Activated CD4-positive, alpha-beta memory T cell treated with anti-CD3 and anti-CD28 coated beads, Interleukin-2, amount 10 ng/mL, durations not matched to agents 7 days and 5 days (primary cell): ENCODE measurements at regions not wholly inside any gene's neighbourhood (a gene's known extent, or its start where the extent isn't known, plus 50 kb on each side); places are given as distances from the start of the nearest gene placed in this dataset.

Source experiments
- CTCF ChIA-PET: fragments of 350-600 bp; sonication (Branson Sonifier 250); formaldehyde crosslinking; loops from one replicate; lab custom pipeline; 2021; ENCODE audit warnings: antibody characterized with exemption, inconsistent platforms; lab: Charles Lee
- POLR2A ChIA-PET: fragments of 350-600 bp; sonication (Branson Sonifier 250); formaldehyde crosslinking; loops from one replicate; lab custom pipeline; 2021; ENCODE audit warnings: antibody characterized with exemption; lab: Charles Lee
- DNase-seq: peaks from one replicate; pipeline ENCODE4 v3.0.0-alpha.2; 2020
- H3K27ac Mint-ChIP-seq: one replicate; pipeline ENCODE4 v1.8.0; 2021; ENCODE audit warnings: mild to moderate bottlenecking, mixed read lengths
- H3K27me3 Mint-ChIP-seq: one replicate; pipeline ENCODE4 v1.8.0; 2021; ENCODE audit warnings: mixed read lengths
- H3K36me3 Mint-ChIP-seq: one replicate; pipeline ENCODE4 v1.8.0; 2021; ENCODE audit warnings: low read depth, mixed read lengths
- H3K4me1 Mint-ChIP-seq: one replicate; pipeline ENCODE4 v1.8.0; 2021; ENCODE audit warnings: mixed read lengths
- H3K4me3 Mint-ChIP-seq: one replicate; pipeline ENCODE4 v1.8.0; 2021; ENCODE audit warnings: mild to moderate bottlenecking, mixed read lengths
- H3K9me3 Mint-ChIP-seq: one replicate; pipeline ENCODE4 v1.8.0; 2021; ENCODE audit warnings: mixed read lengths

DNA sequence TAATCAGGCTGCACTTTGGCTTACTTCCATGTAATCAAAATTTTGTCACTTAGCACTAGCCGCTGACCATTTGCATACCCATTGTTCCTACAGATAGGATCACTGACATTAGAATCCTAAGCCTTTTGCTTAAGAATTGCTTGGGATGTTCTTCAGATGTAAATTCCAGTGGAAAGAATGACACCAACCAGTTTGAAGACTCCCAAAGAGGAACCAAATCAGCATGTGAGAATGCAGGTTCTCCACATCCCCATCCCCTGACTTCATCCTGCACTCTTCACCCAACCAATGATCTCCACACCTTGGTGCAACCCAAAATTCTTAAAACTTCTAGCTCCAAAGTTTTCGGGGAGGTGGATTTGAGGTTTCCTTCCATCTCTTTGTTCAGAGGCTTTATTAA lies 345.6 kb downstream of the GPAM start:
- DNase-seq: no peak
- Mint-ChIP-seq H3K27me3 (no peaks in the 10 kb centered on the region), H3K9me3 (no peaks in the 10 kb centered on the region), H3K4me1 (no peaks in the 10 kb centered on the region), H3K27ac (no peak overlapping the region), H3K36me3 (no peaks in the 10 kb centered on the region), H3K4me3 (no peak overlapping the region)
- POLR2A ChIA-PET: no interaction called here
- CTCF ChIA-PET: no interaction called here

GRCh38 chr10:111840546-111840945 lies 343.0 kb downstream of the GPAM start:
- POLR2A ChIA-PET: no interaction called here
- Mint-ChIP-seq H3K27ac (no peak overlapping the region), H3K4me1 (no peaks in the 10 kb centered on the region), H3K9me3 (no peaks in the 10 kb centered on the region), H3K4me3 (no peak overlapping the region), H3K27me3 (no peaks in the 10 kb centered on the region), H3K36me3 (no peaks in the 10 kb centered on the region)
- no peak for DNase-seq
- CTCF ChIA-PET: no interaction called here

GRCh38 chr10:111852801-111853200 lies 330.8 kb downstream of the GPAM start:
- peaks cover 6% of the 10 kb centered on the region for H3K9me3 Mint-ChIP-seq
- CTCF ChIA-PET: no interaction called here
- no peaks in the 10 kb centered on the region for H3K27me3 Mint-ChIP-seq
- DNase-seq: no peak
- no peaks in the 10 kb centered on the region for H3K36me3 Mint-ChIP-seq
- H3K27ac Mint-ChIP-seq: no peak overlapping the region
- POLR2A ChIA-PET: no interaction called here
- H3K4me1 Mint-ChIP-seq: no peaks in the 10 kb centered on the region
- no peak overlapping the region for H3K4me3 Mint-ChIP-seq

- H3K9me3 Mint-ChIP-seq: no peaks in the 10 kb centered on the region
- H3K36me3 Mint-ChIP-seq: no peaks in the 10 kb centered on the region
- no peak overlapping the region for H3K4me3 Mint-ChIP-seq
- H3K27me3 Mint-ChIP-seq: no peaks in the 10 kb centered on the region
- H3K27ac Mint-ChIP-seq: no peak overlapping the region
- CTCF ChIA-PET: no interaction called here
- POLR2A ChIA-PET: no interaction called here
- no peaks in the 10 kb centered on the region for H3K4me1 Mint-ChIP-seq
- no peak for DNase-seq
Observed at GRCh38 chr10:111856631-111857030, 326.9 kb downstream of the GPAM start.

- DNase-seq: no peak
- peaks cover 5% of the 10 kb centered on the region for H3K9me3 Mint-ChIP-seq
- no peaks in the 10 kb centered on the region for H3K4me1 Mint-ChIP-seq
- ChIA-PET CTCF (no interaction called here), POLR2A (no interaction called here)
- H3K27me3 Mint-ChIP-seq: no peaks in the 10 kb centered on the region
- H3K27ac Mint-ChIP-seq: no peak overlapping the region
- H3K36me3 Mint-ChIP-seq: no peaks in the 10 kb centered on the region
- no peak overlapping the region for H3K4me3 Mint-ChIP-seq
Observed at GRCh38 chr10:111865550-111865949, 318.0 kb downstream of the GPAM start.

DNA sequence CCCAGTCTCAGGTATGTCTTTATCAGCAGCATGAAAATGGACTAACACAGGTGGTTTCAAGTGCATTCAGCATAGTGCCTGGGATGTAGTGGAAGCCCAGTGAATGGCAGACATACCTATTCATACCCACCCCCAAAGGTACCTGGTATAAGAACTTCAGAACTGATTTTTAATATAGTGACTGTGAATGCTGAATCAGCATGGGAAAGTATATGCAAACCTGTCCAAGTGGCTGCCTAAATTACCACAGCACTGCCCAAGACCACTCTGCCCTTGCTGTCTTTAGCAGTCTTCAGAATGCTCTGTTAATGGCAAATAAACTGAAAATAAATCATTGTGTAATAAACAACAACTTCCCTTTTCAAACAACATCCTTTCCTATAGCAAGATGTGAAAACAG lies 312.1 kb downstream of the GPAM start:
- H3K9me3 Mint-ChIP-seq: peaks cover 5% of the 10 kb centered on the region
- CTCF ChIA-PET: no interaction called here
- H3K36me3 Mint-ChIP-seq: no peaks in the 10 kb centered on the region
- H3K4me1 Mint-ChIP-seq: peaks cover 6% of the 10 kb centered on the region
- H3K4me3 Mint-ChIP-seq: no peak overlapping the region
- POLR2A ChIA-PET: no interaction called here
- DNase-seq: no peak
- H3K27me3 Mint-ChIP-seq: no peaks in the 10 kb centered on the region
- H3K27ac Mint-ChIP-seq: no peak overlapping the region

- Mint-ChIP-seq H3K27me3 (no peaks in the 10 kb centered on the region), H3K4me3 (no peak overlapping the region), H3K4me1 (peaks cover 6% of the 10 kb centered on the region), H3K27ac (no peak overlapping the region), H3K36me3 (no peaks in the 10 kb centered on the region), H3K9me3 (peaks cover 5% of the 10 kb centered on the region)
- CTCF ChIA-PET: interaction anchor here (1.0 kb wide), 1 partner anchor 12 kb away, joined by 3 read pairs; no protein-coding TSS in a partner anchor
- DNase-seq: no peak
- POLR2A ChIA-PET: no interaction called here
Observed at GRCh38 chr10:111872591-111872990, 311.0 kb downstream of the GPAM start.

- Mint-ChIP-seq H3K27ac (no peak overlapping the region), H3K27me3 (no peaks in the 10 kb centered on the region), H3K4me3 (no peak overlapping the region), H3K9me3 (peaks cover 5% of the 10 kb centered on the region), H3K4me1 (peaks cover 6% of the 10 kb centered on the region), H3K36me3 (no peaks in the 10 kb centered on the region)
- no peak for DNase-seq
- CTCF ChIA-PET: interaction anchor here (1.0 kb wide), 1 partner anchor 11 kb away, joined by 3 read pairs; no protein-coding TSS in a partner anchor
- POLR2A ChIA-PET: no interaction called here
Observed at GRCh38 chr10:111873041-111873440, 310.5 kb downstream of the GPAM start.

DNA sequence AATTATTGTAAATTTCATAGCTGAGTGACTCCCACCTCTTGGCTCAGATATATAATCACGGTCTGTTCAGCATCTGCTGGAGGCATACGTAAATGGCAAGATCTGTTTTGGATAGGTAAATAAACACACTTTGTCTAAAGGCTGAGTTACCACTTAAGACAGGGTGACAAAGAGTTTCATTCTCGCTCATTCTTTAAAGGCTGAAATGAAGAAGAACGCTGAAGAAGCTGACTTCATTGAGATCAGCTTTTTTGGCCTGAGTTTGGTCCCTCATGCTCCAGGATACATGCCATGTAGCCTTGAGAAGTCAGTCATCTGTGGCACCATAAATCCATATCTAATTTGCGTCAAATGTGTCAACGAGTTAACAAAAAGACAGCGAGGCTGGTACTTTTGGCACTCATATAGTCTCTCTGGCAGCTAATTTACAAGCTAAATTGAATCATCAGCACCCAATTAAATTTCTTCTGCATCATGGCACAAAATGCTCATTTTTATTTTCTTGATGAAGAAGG lies 309.9 kb downstream of the GPAM start:
- Mint-ChIP-seq H3K9me3 (peaks cover 5% of the 10 kb centered on the region), H3K36me3 (no peaks in the 10 kb centered on the region)

DNA sequence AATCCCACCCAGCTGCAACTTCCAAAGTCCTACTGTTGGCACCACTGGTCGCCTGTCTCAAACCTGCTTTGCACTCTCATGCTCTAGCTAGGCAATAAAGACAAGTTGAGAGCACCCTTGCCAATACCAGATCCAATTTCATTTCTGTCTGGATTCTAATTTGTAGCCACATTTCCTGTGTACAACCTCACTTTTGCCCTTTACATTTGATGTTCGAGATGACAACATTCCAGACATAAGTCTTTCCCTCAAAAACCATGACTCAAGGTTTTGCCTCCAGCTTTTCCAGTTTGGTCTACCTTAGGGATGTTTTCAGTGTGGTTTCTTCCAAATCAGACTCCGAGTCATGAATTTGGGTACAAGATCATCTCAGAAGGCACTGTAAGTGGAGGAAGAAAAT lies 309.0 kb downstream of the GPAM start:
- DNase-seq: no peak
- Mint-ChIP-seq H3K9me3 (peaks cover under 1% of the 10 kb centered on the region), H3K27me3 (no peaks in the 10 kb centered on the region), H3K27ac (no peak overlapping the region), H3K4me3 (no peak overlapping the region), H3K36me3 (no peaks in the 10 kb centered on the region), H3K4me1 (peaks cover 6% of the 10 kb centered on the region)
- ChIA-PET POLR2A (no interaction called here), CTCF (no interaction called here)

More for the DNA sequence above, 309.9 kb downstream of the GPAM start:
- no peak overlapping the region for H3K4me3 Mint-ChIP-seq
- POLR2A ChIA-PET: no interaction called here
- H3K27ac Mint-ChIP-seq: no peak overlapping the region
- no peak for DNase-seq
- CTCF ChIA-PET: interaction anchor here (1.0 kb wide), 1 partner anchor 11 kb away, joined by 3 read pairs; no protein-coding TSS in a partner anchor
- no peaks in the 10 kb centered on the region for H3K27me3 Mint-ChIP-seq
- peaks cover 6% of the 10 kb centered on the region for H3K4me1 Mint-ChIP-seq

DNA sequence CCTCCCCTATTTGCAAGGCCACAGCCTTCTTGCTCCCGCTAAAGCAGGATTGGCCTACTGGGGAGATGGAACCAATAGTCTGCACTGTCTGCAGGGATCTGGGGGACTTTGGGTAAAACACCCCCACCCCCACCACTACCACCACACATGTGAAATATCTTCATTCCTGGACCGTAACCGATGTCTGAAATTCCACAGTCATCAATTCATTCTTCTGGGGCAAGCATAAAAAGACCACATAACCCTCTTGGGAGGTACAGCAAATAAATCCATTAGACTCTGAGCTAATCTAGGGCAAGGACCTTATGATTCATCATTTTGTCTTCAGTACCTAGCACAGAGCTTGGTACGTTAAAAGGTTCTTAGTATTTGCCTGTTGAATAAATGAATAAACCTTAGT lies 307.8 kb downstream of the GPAM start:
- CTCF ChIA-PET: interaction anchor here (0.7 kb wide), 1 partner anchor 173 kb away, joined by 4 read pairs; no protein-coding TSS in a partner anchor
- no peaks in the 10 kb centered on the region for H3K9me3 Mint-ChIP-seq
- H3K4me3 Mint-ChIP-seq: no peak overlapping the region
- no peaks in the 10 kb centered on the region for H3K36me3 Mint-ChIP-seq
- no peak for DNase-seq
- H3K27ac Mint-ChIP-seq: no peak overlapping the region
- peaks cover 6% of the 10 kb centered on the region for H3K4me1 Mint-ChIP-seq
- no peaks in the 10 kb centered on the region for H3K27me3 Mint-ChIP-seq
- POLR2A ChIA-PET: no interaction called here

- Mint-ChIP-seq H3K27ac (no peak overlapping the region), H3K4me1 (peaks cover 6% of the 10 kb centered on the region), H3K27me3 (no peaks in the 10 kb centered on the region), H3K36me3 (no peaks in the 10 kb centered on the region), H3K4me3 (no peak overlapping the region), H3K9me3 (no peaks in the 10 kb centered on the region)
- ChIA-PET POLR2A (no interaction called here), CTCF (no interaction called here)
- DNase-seq: no peak
Observed at GRCh38 chr10:111877258-111877657, 306.3 kb downstream of the GPAM start.

DNA sequence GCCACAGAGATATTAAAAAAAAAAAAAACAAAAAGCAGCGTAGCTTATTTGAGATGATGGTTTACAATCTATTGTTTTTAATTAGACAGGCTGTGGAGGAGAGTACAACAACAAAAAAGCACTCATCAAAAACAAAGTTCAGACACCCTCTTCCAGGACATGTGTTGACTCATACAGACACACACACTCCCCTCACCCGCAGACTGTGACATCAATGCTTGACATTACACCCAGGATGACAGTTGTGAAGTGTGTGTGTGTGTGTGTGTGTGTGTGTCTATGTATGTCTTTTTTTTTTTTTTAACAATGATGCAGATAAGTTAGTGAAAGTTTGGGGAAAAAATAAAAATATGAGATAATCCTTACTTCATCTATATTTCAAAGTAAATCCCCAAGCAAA lies 303.6 kb downstream of the GPAM start:
- H3K27me3 Mint-ChIP-seq: no peaks in the 10 kb centered on the region
- ChIA-PET CTCF (no interaction called here), POLR2A (no interaction called here)
- no peaks in the 10 kb centered on the region for H3K9me3 Mint-ChIP-seq
- no peak overlapping the region for H3K27ac Mint-ChIP-seq
- no peaks in the 10 kb centered on the region for H3K4me1 Mint-ChIP-seq
- H3K4me3 Mint-ChIP-seq: no peak overlapping the region
- DNase-seq: no peak
- H3K36me3 Mint-ChIP-seq: no peaks in the 10 kb centered on the region

DNA sequence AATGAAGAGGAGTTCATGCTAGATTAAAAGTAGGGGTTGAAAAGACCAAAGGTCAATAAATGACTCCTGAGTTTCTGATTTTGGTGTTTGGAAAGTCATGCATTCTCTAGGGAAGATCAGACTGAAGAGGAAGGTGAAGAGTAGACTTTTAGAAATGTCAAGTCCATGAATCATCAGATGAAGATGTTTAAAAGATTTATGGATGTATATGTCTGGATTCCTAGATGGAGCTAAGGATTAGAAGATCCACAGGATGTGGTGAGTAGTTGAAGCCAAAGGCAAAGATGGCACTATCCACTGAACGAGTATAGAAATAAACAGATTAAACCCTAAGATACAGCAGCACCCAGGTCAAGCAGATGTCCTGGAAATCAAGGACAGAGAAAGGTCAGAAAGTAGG lies 298.5 kb downstream of the GPAM start:
- no peak for DNase-seq
- Mint-ChIP-seq H3K9me3 (no peaks in the 10 kb centered on the region), H3K36me3 (no peaks in the 10 kb centered on the region), H3K4me3 (no peak overlapping the region), H3K27me3 (no peaks in the 10 kb centered on the region), H3K27ac (no peak overlapping the region), H3K4me1 (no peaks in the 10 kb centered on the region)
- POLR2A ChIA-PET: no interaction called here
- CTCF ChIA-PET: interaction anchor here (1.1 kb wide), 1 partner anchor 12 kb away, joined by 3 read pairs; no protein-coding TSS in a partner anchor
